H1 (cell line): ENCODE measurements at regions not wholly inside any gene's neighbourhood (a gene's known extent, or its start where the extent isn't known, plus 50 kb on each side); places are given as distances from the start of the nearest gene placed in this dataset.

ENCODE experiments used
- CTCF ChIA-PET: fragments of 300-600 bp; sonication (Branson Sonifier 250); formaldehyde crosslinking; loops from one replicate; lab custom pipeline; 2021; ENCODE audit not compliant: partially characterized antibody; lab: Charles Lee
- POLR2A ChIA-PET: fragments of 300-600 bp; sonication (Branson Sonifier 250); formaldehyde crosslinking; loops from one replicate; lab custom pipeline; 2021; ENCODE audit warnings: inconsistent platforms; ENCODE audit not compliant: partially characterized antibody; lab: Charles Lee
- DNase-seq, 2 experiments: peaks; one replicate each; pipeline versions ENCODE4 v3.0.0 to v3.0.0-alpha.2; 2010 to 2022; ENCODE audit warnings: low spot score in 2 of 2, low read depth in 1 of 2, mixed read lengths in 1 of 2
- FAIRE-seq: peaks from 2 replicates; lab custom pipeline; 2011; peaks lifted over from hg19 to GRCh38; lab: Jason Lieb, UNC
- H2AFZ ChIP-seq: 2 replicates; pipeline ENCODE4 v1.8.1; 2012; ENCODE audit warnings: low read length, inconsistent platforms
- H2AK5ac ChIP-seq: 2 replicates; pipeline ENCODE4 v1.6.1; 2013; ENCODE audit warnings: low read depth, low read length
- H2BK120ac ChIP-seq: replicated peaks from 2 replicates; pipeline ENCODE3; 2013; ENCODE audit warnings: low read depth, low read length, inconsistent platforms
- H2BK12ac ChIP-seq: 2 replicates; pipeline ENCODE4 v1.6.1; 2013; ENCODE audit warnings: low read depth, low read length
- H2BK15ac ChIP-seq: 2 replicates; pipeline ENCODE4 v1.6.1; 2013; ENCODE audit warnings: low read length
- H2BK20ac ChIP-seq: 2 replicates; pipeline ENCODE4 v1.6.1; 2013; ENCODE audit warnings: low read length
- H2BK5ac ChIP-seq: 2 replicates; pipeline ENCODE4 v1.6.1; 2013; ENCODE audit warnings: low read depth, low read length
- H3K14ac ChIP-seq: 2 replicates; pipeline ENCODE4 v1.6.1; 2013; ENCODE audit warnings: inconsistent platforms; ENCODE audit not compliant: insufficient read length
- H3K18ac ChIP-seq: 2 replicates; pipeline ENCODE4 v1.6.1; 2013; ENCODE audit warnings: low read length; ENCODE audit errors: extremely low read depth
- H3K23ac ChIP-seq: 2 replicates; pipeline ENCODE4 v1.6.1; 2013; ENCODE audit warnings: inconsistent platforms; ENCODE audit not compliant: insufficient read length
- H3K23me2 ChIP-seq: 2 replicates; pipeline ENCODE4 v1.6.1; 2013; ENCODE audit warnings: low read depth, low read length
- H3K27ac ChIP-seq: 2 replicates; pipeline ENCODE4 v1.6.1; 2011; ENCODE audit warnings: low read depth, low read length, inconsistent platforms
- H3K27me3 ChIP-seq, 4 experiments: replicated peaks in 1 of 4; 1 replicate in 1 of 4; 2 replicates in 3 of 4; pipeline versions ENCODE4 v1.6.1 to v1.8.1; 2011 to 2013; ENCODE audit warnings: low read length in 3 of 4, mild to moderate bottlenecking in 3 of 4, inconsistent platforms in 2 of 4, mixed read lengths in 2 of 4, moderate library complexity in 1 of 4; ENCODE audit not compliant: control insufficient read depth in 3 of 4, insufficient read depth in 3 of 4; ENCODE audit errors: extremely low read depth in 1 of 4
- H3K36me3 ChIP-seq, 4 experiments: 2 replicates each; pipeline versions ENCODE4 v1.6.1 to v1.8.1; 2011 to 2013; ENCODE audit warnings: mild to moderate bottlenecking in 4 of 4, low read length in 3 of 4, moderate library complexity in 2 of 4, control low read depth in 1 of 4, inconsistent platforms in 1 of 4; ENCODE audit not compliant: insufficient read depth in 4 of 4, control insufficient read depth in 2 of 4
- H3K4ac ChIP-seq: replicated peaks from 2 replicates; pipeline ENCODE3; 2013; ENCODE audit warnings: low read length, low read depth, mixed read lengths, inconsistent platforms; ENCODE audit not compliant: insufficient read length
- H3K4me1 ChIP-seq, 4 experiments: replicated peaks in 1 of 4; 1 replicate in 1 of 4; 2 replicates in 3 of 4; pipeline versions ENCODE4 v1.6.1 to v1.8.1; 2011 to 2013; ENCODE audit warnings: low read length in 3 of 4, inconsistent platforms in 2 of 4, mixed read lengths in 1 of 4; ENCODE audit not compliant: insufficient read depth in 4 of 4, control insufficient read depth in 3 of 4
- H3K4me2 ChIP-seq, 2 experiments: 2 replicates each; pipeline versions ENCODE4 v1.6.1 to v1.8.1; 2011 to 2013; ENCODE audit warnings: low read depth in 2 of 2, low read length in 2 of 2, control low read depth in 1 of 2, inconsistent platforms in 1 of 2, mild to moderate bottlenecking in 1 of 2; ENCODE audit not compliant: insufficient read depth in 1 of 2
- H3K4me3 ChIP-seq, 4 experiments: fragments of 200-600, 300-600 bp in 1 of 4; sonication (generic), shearing (Covaris generic), sonication (Bioruptor Twin) in 1 of 4; 2 replicates each; pipeline versions ENCODE4 v1.5.1 to v1.8.1; 2011 to 2016; ENCODE audit warnings: low read length in 4 of 4, low read depth in 3 of 4, control low read depth in 2 of 4, inconsistent platforms in 2 of 4, mild to moderate bottlenecking in 2 of 4, mixed read lengths in 1 of 4, moderate library complexity in 1 of 4; ENCODE audit not compliant: insufficient read depth in 2 of 4; ENCODE audit errors: extremely low read depth in 1 of 4
- H3K56ac ChIP-seq: replicated peaks from 2 replicates; pipeline ENCODE3; 2013; ENCODE audit warnings: low read depth, mild to moderate bottlenecking, mixed read lengths, low read length, inconsistent platforms; ENCODE audit not compliant: insufficient read length
- H3K79me1 ChIP-seq: 2 replicates; pipeline ENCODE4 v1.6.1; 2013; ENCODE audit warnings: low read depth, low read length, control low read depth
- H3K79me2 ChIP-seq, 2 experiments: 2 replicates each; pipeline versions ENCODE4 v1.6.1 to v1.8.1; 2012 to 2013; ENCODE audit warnings: low read length in 2 of 2, mild to moderate bottlenecking in 2 of 2, inconsistent platforms in 1 of 2; ENCODE audit not compliant: insufficient read depth in 2 of 2, control insufficient read depth in 1 of 2
- H3K9ac ChIP-seq, 4 experiments: replicated peaks in 1 of 4; 1 replicate in 1 of 4; 2 replicates in 3 of 4; pipeline versions ENCODE4 v1.6.1 to v1.8.1; 2011 to 2013; ENCODE audit warnings: low read depth in 3 of 4, low read length in 3 of 4, control low read depth in 2 of 4, mild to moderate bottlenecking in 2 of 4, moderate library complexity in 2 of 4, inconsistent platforms in 1 of 4; ENCODE audit errors: extremely low read depth in 1 of 4
- H3K9me3 ChIP-seq, 2 experiments: 2 replicates each; pipeline versions ENCODE4 v1.6.1 to v1.8.1; 2012 to 2013; ENCODE audit warnings: mild to moderate bottlenecking in 2 of 2, moderate library complexity in 2 of 2, control low read depth in 1 of 2, inconsistent platforms in 1 of 2, low read depth in 1 of 2, low read length in 1 of 2, mixed read lengths in 1 of 2; ENCODE audit not compliant: insufficient read depth in 2 of 2
- H4K20me1 ChIP-seq, 2 experiments: replicated peaks in 1 of 2; 2 replicates each; pipeline versions ENCODE3 to v1.8.1; 2011 to 2013; ENCODE audit warnings: inconsistent platforms in 2 of 2, low read length in 2 of 2, mild to moderate bottlenecking in 1 of 2; ENCODE audit not compliant: insufficient read depth in 2 of 2, control insufficient read depth in 1 of 2
- H4K5ac ChIP-seq: 2 replicates; pipeline ENCODE4 v1.6.1; 2013; ENCODE audit warnings: low read length, low read depth, mixed read lengths, inconsistent platforms; ENCODE audit not compliant: insufficient read length
- H4K8ac ChIP-seq: 2 replicates; pipeline ENCODE4 v1.8.0; 2013; ENCODE audit warnings: mild to moderate bottlenecking, moderate library complexity, low read length, inconsistent platforms; ENCODE audit not compliant: insufficient read depth; ENCODE audit errors: extremely low read depth
- H4K91ac ChIP-seq: replicated peaks from 2 replicates; pipeline ENCODE3; 2013; ENCODE audit warnings: low read length, mixed read lengths, inconsistent platforms; ENCODE audit not compliant: insufficient read length
- CHD1 ChIP-seq: IDR thresholded peaks from 2 replicates; pipeline ENCODE4 v1.6.1; 2012; ENCODE audit warnings: low read depth, low read length, improper control_type of control experiment
- CREB1 ChIP-seq: IDR thresholded peaks from 2 replicates; pipeline ENCODE4 v1.6.1; 2012; ENCODE audit warnings: inconsistent platforms
- GABPA ChIP-seq: IDR thresholded peaks from 2 replicates; pipeline ENCODE4 v1.6.1; 2011; ENCODE audit warnings: mild to moderate bottlenecking, low read length, moderate library complexity, borderline replicate concordance; ENCODE audit not compliant: insufficient read depth
- PHF8 ChIP-seq: fragments of 200-600 bp; sonication (generic); conservative IDR thresholded peaks from 2 replicates; pipeline ENCODE4 v1.7.1; 2012; ENCODE audit warnings: low read depth, mild to moderate bottlenecking, inconsistent platforms, low read length, moderate library complexity
- SAP30 ChIP-seq: fragments of 300-600 bp; sonication (generic); IDR thresholded peaks from 2 replicates; pipeline ENCODE4 v1.7.1; 2012; ENCODE audit warnings: low read length, moderate library complexity, mild to moderate bottlenecking, inconsistent platforms; ENCODE audit not compliant: insufficient read depth, insufficient replicate concordance
- SP1 ChIP-seq: IDR thresholded peaks from 2 replicates; pipeline ENCODE4 v1.6.1; 2011; ENCODE audit warnings: low read depth, low read length
- TEAD4 ChIP-seq: IDR thresholded peaks from 2 replicates; pipeline ENCODE4 v1.6.1; 2012; ENCODE audit warnings: low read depth, low read length, inconsistent platforms, mixed read lengths
- WGBS, 2 experiments: shearing (Covaris generic) in 1 of 2; methylation state at CpG; one replicate each; pipeline versions ENCODE4 v1.1.6 to v1.1.7; 2013 to 2015; ENCODE audit warnings: low lambda C conversion rate in 2 of 2, mixed read lengths in 2 of 2, inconsistent platforms in 1 of 2, low coverage in 1 of 2, missing lambda C conversion rate in 1 of 2; ENCODE audit not compliant: insufficient replicate concordance in 2 of 2, insufficient coverage in 1 of 2, insufficient read length in 1 of 2; ENCODE audit errors: extremely low coverage in 1 of 2, missing lambda C conversion rate in 1 of 2; 5-methylcytosine and 5-hydroxymethylcytosine counted together

DNA sequence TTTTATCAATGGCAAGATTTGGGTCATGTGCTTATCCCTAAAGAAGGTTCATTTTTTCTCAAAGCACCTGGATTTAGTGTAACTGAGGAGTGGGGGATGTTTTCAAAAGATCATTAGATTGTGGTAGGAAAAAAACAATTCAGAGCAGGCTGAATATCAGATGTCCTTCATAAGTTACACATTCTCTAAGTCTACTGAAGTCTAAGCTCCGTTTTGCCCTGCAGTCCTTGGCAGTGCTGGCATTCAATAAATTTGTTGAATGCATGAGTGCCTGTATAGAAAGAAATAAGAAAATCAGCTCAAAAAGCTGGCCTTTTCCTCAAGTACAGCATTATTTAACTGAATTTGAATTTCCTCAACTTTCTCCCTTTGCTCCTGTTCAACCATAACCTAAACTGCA lies 819.0 kb upstream of the GRM7 start:
- no peak for FAIRE-seq
- CTCF ChIA-PET = no interaction called here

More for the DNA sequence above, 819.0 kb upstream of the GRM7 start:
- Histone ChIP-seq H3K4me1 (no peaks in the 10 kb centered on the region), H2AFZ (no peak overlapping the region), H3K9me3 (peaks cover 3 to 6% of the 10 kb centered on the region in 2 experiments; a peak in 2 of 4 replicates), H3K23me2 (no peaks in the 10 kb centered on the region), H4K8ac (no peak overlapping the region), H3K27me3 (no peaks in the 10 kb centered on the region), H3K14ac (no peak overlapping the region), H3K4me2 (no peak overlapping the region), H3K27ac (no peak overlapping the region), H4K20me1 (no peaks in the 10 kb centered on the region), H3K56ac (no peak overlapping the region), H2AK5ac (no peak overlapping the region), H3K79me2 (no peaks in the 10 kb centered on the region), H3K9ac (no peak overlapping the region), H3K18ac (no peak overlapping the region), H3K36me3 (no peaks in the 10 kb centered on the region; a peak in 1 of 8 replicates), H3K4me3 (no peak overlapping the region), H3K79me1 (no peaks in the 10 kb centered on the region), H2BK20ac (no peak overlapping the region), H3K4ac (no peak overlapping the region), H2BK12ac (no peak overlapping the region), H4K5ac (no peak overlapping the region), H2BK5ac (no peak overlapping the region), H4K91ac (no peak overlapping the region), H2BK120ac (no peak overlapping the region), H2BK15ac (no peak overlapping the region), H3K23ac (no peak overlapping the region)
- DNase-seq = no peak
- POLR2A ChIA-PET = no interaction called here
- 100% methylated on average over 1 of the region's 1 CpG; no CpG with 5 or more reads in 1 of the 2 experiments for WGBS, 2 experiments
- TF ChIP-seq SP1 = no peak
- TF ChIP-seq GABPA = no peak
- no peak for TF ChIP-seq CHD1
- TF ChIP-seq PHF8 = no peak
- no peak for TF ChIP-seq CREB1
- TF ChIP-seq SAP30 = no peak
- TF ChIP-seq TEAD4 = no peak
